ENCODE measurements at regions not wholly inside any gene's neighbourhood (a gene's known extent, or its start where the extent isn't known, plus 50 kb on each side); places are given as distances from the start of the nearest gene placed in this dataset.
A peak's percentile ranks its signal among the peaks of the same experiment; 100 is the strongest.

DNA sequence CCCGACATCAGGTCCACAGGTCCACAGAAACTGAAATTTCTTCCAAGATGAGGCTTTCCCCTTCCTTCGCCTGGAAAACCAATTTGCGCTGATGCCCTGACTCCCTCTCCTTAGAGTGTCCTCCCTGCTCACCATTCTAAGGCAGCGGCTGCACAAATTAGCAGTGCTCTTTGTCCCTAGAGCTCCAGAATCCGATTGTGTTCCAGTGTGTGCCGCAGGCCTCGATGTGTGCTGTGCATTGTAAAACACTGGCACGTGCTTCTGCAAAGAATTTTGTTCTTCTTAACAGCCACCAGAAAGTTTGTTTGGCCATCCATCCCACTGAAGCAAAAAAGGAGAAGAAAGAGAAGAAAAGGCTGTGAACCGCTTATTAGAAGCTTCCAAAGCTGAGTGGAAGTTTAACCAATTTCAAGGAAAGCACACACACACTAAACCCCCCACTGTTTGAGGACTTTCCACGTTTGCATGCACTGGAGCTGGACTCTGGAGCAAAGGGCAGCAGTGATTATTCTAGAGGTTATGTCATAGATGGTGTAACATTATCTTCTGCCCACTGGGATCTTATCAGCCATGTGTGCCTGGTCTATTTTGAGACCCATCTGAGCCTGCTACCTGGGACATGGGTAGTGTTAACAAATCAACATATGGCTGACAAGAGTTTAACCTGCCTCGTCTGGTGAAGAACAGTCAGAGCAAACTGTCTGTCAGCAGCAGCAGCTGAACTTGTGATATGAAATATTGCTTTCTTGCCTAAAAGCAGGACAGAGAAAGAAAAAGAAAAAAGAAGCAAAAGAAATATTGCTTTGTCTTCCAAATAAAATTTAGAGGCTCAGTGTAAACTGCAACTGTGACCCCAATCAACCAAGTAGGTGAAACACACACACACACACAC lies 64.9 kb upstream of the RREB1 start:
- ChIA-PET CTCF (no interaction called here), POLR2A (no interaction called here)
- Histone ChIP-seq H3K27ac (ENCODE audit: extremely low read depth, low read depth, low read length) (no peak overlapping the region), H3K36me3 (ENCODE audit: control insufficient read depth in 2 of 2, insufficient read depth in 1 of 2, low read length in 2 of 2) (no peaks in the 10 kb centered on the region), H3K9me3 (ENCODE audit: control insufficient read depth, insufficient read depth, low read depth, low read length) (no peaks in the 10 kb centered on the region), H3K4me3 (ENCODE audit: low read depth, low read length) (no peak overlapping the region), H3K4me1 (ENCODE audit: control insufficient read depth, insufficient read depth, low read length) (peaks cover 7% of the 10 kb centered on the region; the same call in 1 of the 2 replicates)
- TF ChIP-seq ZNF302 (tag by site-specific recombination; IDR thresholded peaks at IDR 0.05; ENCODE audit: low read depth) (no peak), ZNF704 (tag by site-specific recombination; IDR thresholded peaks at IDR 0.05) (no peak), WT1 (tag by site-specific recombination; IDR thresholded peaks at IDR 0.05) (no peak), TRIM28 (IDR thresholded peaks at IDR 0.05; ENCODE audit: borderline replicate concordance, low read length) (peak; percentile 57; the same call in 1 of the 2 replicates), ZIC2 (tag by site-specific recombination; IDR thresholded peaks at IDR 0.05) (peak; percentile 49), KLF1 (tag by site-specific recombination; IDR thresholded peaks at IDR 0.05) (no peak), ZNF280C (tag by site-specific recombination; IDR thresholded peaks at IDR 0.05) (no peak), GLI2 (tag by site-specific recombination; IDR thresholded peaks at IDR 0.05; ENCODE audit: borderline replicate concordance, low read depth) (no peak), ZBTB26 (tag by site-specific recombination; optimal IDR thresholded peaks at IDR 0.05) (no peak), ZNF112 (tag by site-specific recombination; IDR thresholded peaks at IDR 0.05) (no peak), ZSCAN4 (tag by site-specific recombination; IDR thresholded peaks at IDR 0.05) (peak; percentile 65), ZNF266 (tag by site-specific recombination; IDR thresholded peaks at IDR 0.05; ENCODE audit: low read depth) (no peak), PATZ1 (tag by site-specific recombination; IDR thresholded peaks at IDR 0.05) (no peak), HOXC10 (CRISPR knock-in tag; IDR thresholded peaks at IDR 0.05) (no peak), REPIN1 (tag by site-specific recombination; IDR thresholded peaks at IDR 0.05; ENCODE audit: low read depth) (no peak), SETDB1 (IDR thresholded peaks at IDR 0.05; ENCODE audit: insufficient read length, low read length) (no peak), ZNF394 (tag by site-specific recombination; IDR thresholded peaks at IDR 0.05; ENCODE audit: borderline replicate concordance) (no peak), ZNF629 (tag by site-specific recombination; IDR thresholded peaks at IDR 0.05) (0 out of 2 replicates have a peak, but pooled peaks have one; percentile 21), OVOL3 (tag by site-specific recombination; IDR thresholded peaks at IDR 0.05) (no peak), ZNF571 (tag by site-specific recombination; IDR thresholded peaks at IDR 0.05) (no peak), ZNF18 (tag by site-specific recombination; IDR thresholded peaks at IDR 0.05) (no peak)
- TF ChIP-seq, protein P1, sequence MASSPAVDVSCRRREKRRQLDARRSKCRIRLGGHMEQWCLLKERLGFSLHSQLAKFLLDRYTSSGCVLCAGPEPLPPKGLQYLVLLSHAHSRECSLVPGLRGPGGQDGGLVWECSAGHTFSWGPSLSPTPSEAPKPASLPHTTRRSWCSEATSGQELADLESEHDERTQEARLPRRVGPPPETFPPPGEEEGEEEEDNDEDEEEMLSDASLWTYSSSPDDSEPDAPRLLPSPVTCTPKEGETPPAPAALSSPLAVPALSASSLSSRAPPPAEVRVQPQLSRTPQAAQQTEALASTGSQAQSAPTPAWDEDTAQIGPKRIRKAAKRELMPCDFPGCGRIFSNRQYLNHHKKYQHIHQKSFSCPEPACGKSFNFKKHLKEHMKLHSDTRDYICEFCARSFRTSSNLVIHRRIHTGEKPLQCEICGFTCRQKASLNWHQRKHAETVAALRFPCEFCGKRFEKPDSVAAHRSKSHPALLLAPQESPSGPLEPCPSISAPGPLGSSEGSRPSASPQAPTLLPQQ (tag by site-specific recombination; IDR thresholded peaks at IDR 0.05), result no peak
- TF ChIP-seq, protein P2, sequence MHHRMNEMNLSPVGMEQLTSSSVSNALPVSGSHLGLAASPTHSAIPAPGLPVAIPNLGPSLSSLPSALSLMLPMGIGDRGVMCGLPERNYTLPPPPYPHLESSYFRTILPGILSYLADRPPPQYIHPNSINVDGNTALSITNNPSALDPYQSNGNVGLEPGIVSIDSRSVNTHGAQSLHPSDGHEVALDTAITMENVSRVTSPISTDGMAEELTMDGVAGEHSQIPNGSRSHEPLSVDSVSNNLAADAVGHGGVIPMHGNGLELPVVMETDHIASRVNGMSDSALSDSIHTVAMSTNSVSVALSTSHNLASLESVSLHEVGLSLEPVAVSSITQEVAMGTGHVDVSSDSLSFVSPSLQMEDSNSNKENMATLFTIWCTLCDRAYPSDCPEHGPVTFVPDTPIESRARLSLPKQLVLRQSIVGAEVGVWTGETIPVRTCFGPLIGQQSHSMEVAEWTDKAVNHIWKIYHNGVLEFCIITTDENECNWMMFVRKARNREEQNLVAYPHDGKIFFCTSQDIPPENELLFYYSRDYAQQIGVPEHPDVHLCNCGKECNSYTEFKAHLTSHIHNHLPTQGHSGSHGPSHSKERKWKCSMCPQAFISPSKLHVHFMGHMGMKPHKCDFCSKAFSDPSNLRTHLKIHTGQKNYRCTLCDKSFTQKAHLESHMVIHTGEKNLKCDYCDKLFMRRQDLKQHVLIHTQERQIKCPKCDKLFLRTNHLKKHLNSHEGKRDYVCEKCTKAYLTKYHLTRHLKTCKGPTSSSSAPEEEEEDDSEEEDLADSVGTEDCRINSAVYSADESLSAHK (tag by site-specific recombination; IDR thresholded peaks at IDR 0.05), result no peak

All from HEK293 (cell line).